Cardiac muscle cell (in vitro differentiated cells and primary cell): ENCODE measurements at regions not wholly inside any gene's neighbourhood (a gene's known extent, or its start where the extent isn't known, plus 50 kb on each side); places are given as distances from the start of the nearest gene placed in this dataset.

Experiments used
- DNase-seq, 2 donors: peaks; one replicate each; pipeline versions ENCODE4 v3.0.0 to v3.0.0-alpha.2; 2010 to 2017; ENCODE audit warnings: low read depth in 1 of 2, low spot score in 1 of 2
- H3K27ac ChIP-seq: fragments of 200-600 bp; sonication (generic); 2 replicates; pipeline ENCODE4 v1.5.1; 2016
- H3K27me3 ChIP-seq: fragments of 200-600 bp; sonication (generic); 2 replicates; pipeline ENCODE4 v1.6.0; 2016; ENCODE audit warnings: control low read depth
- H3K36me3 ChIP-seq: fragments of 200-600 bp; sonication (generic); 2 replicates; pipeline ENCODE4 v1.5.1; 2016; ENCODE audit warnings: control low read depth
- H3K4me1 ChIP-seq: fragments of 200-600 bp; sonication (generic); 2 replicates; pipeline ENCODE4 v1.8.1; 2017; ENCODE audit warnings: low read depth, mild to moderate bottlenecking, mixed run types
- H3K4me3 ChIP-seq: fragments of 200-600 bp; sonication (generic); 2 replicates; pipeline ENCODE4 v1.5.1; 2016; ENCODE audit warnings: mild to moderate bottlenecking
- H3K9me3 ChIP-seq: fragments of 200-600 bp; sonication (generic); 2 replicates; pipeline ENCODE4 v1.5.1; 2017; ENCODE audit warnings: low read depth, mild to moderate bottlenecking, control low read depth
- TF ChIP-seq, protein P1 (sequence below): IDR thresholded peaks from 2 replicates; pipeline ENCODE4 v1.5.1; 2012; ENCODE audit warnings: low read depth, mild to moderate bottlenecking, low read length

DNA sequence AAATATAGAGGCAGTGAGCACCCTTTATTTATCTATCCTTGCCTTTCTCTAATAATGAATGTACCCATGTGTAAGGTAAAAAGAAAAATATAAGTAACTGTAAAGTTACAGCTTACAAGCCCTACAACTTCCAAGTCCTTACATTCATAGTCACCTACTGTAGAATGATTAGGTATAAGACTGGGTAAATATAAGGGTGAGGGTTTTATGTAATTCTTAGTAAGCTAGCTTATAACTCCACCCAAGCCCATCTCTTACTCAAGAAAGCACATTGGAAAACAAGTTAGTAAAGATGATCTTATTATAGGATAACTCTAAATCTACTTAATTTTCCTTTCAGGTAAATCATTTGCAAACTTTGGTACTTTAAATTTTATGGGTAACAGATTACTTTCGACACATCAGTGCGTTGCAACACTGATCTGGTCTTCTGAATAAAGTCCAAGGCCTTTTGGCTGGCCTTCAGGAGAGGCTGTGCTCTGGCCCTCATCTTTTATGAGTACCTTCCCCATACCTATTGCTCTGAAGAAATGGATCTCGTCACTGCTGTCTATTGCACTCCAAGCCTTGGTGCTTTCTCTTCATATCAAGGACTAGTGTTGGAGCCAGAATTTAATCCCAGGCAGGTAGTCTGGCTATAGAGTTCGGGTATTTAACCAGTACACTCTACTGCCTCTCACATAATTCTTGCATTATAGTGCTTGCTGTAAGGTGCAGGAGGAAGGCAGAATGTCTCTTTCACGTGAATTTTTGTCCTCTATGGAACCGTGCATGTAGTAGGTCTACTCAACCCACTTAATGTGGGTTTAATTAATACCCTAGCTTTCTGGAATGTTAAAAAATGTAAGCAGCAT is 443.6 kb upstream of the AR start:
- Histone ChIP-seq H3K9me3 (no peaks in the 10 kb centered on the region), H3K4me1 (no peaks in the 10 kb centered on the region), H3K27ac (no peak overlapping the region), H3K4me3 (no peak overlapping the region), H3K27me3 (no peaks in the 10 kb centered on the region), H3K36me3 (no peaks in the 10 kb centered on the region)
- DNase-seq: no peak
- TF ChIP-seq, protein P1, sequence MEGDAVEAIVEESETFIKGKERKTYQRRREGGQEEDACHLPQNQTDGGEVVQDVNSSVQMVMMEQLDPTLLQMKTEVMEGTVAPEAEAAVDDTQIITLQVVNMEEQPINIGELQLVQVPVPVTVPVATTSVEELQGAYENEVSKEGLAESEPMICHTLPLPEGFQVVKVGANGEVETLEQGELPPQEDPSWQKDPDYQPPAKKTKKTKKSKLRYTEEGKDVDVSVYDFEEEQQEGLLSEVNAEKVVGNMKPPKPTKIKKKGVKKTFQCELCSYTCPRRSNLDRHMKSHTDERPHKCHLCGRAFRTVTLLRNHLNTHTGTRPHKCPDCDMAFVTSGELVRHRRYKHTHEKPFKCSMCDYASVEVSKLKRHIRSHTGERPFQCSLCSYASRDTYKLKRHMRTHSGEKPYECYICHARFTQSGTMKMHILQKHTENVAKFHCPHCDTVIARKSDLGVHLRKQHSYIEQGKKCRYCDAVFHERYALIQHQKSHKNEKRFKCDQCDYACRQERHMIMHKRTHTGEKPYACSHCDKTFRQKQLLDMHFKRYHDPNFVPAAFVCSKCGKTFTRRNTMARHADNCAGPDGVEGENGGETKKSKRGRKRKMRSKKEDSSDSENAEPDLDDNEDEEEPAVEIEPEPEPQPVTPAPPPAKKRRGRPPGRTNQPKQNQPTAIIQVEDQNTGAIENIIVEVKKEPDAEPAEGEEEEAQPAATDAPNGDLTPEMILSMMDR: no peak

DNA sequence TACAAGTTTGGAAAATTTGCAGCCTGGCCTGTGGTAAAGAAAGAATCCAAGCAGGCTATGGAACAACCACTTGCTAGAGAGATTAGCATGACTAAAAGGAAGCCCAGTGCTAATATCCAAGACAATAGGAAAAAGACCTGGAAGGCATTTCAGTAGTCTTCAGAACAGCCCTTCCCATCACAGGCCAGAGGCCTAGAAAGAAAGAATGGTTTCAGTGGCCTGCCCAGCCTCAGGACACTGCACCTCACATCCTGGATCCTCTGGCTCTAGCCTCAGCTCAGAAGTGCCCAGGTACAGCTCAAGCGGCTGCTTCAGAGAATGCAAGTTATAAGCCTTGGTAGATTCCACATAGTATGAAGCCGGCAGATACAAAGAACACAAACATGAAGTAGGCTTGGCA is 449.8 kb upstream of the AR start:
- H3K4me1 ChIP-seq: no peaks in the 10 kb centered on the region
- TF ChIP-seq, protein P1: no peak
- no peak for DNase-seq

DNA sequence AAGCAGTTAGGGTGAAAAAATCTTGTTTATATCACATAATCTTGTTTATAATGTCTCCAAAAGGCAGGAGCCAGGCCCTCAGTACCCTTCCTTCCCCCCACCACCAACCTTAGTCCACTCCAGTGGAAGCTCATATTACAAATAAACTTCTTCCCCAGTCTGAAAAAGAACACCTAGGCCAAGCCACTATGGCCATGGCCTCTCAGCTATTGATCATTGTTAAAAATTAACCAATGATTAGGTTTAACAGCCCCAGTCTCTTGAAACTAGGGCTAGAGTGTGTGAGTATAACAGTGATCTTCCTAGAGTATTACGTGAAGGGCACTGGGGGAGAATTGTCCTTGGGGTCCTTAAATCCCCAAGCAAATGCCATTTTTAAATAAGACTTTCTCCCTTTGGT is 411.9 kb upstream of the EDA2R start:
- no peaks in the 10 kb centered on the region for H3K9me3 ChIP-seq
- H3K4me3 ChIP-seq: no peak overlapping the region
- DNase-seq: no peak
- TF ChIP-seq, protein P1: no peak
- H3K36me3 ChIP-seq: no peaks in the 10 kb centered on the region
- H3K4me1 ChIP-seq: no peaks in the 10 kb centered on the region
- no peak overlapping the region for H3K27ac ChIP-seq
- H3K27me3 ChIP-seq: no peaks in the 10 kb centered on the region

More for the DNA sequence above, 449.8 kb upstream of the AR start:
- Histone ChIP-seq H3K36me3 (no peaks in the 10 kb centered on the region), H3K27ac (no peak overlapping the region), H3K27me3 (no peaks in the 10 kb centered on the region), H3K4me3 (no peak overlapping the region), H3K9me3 (no peaks in the 10 kb centered on the region)

DNA sequence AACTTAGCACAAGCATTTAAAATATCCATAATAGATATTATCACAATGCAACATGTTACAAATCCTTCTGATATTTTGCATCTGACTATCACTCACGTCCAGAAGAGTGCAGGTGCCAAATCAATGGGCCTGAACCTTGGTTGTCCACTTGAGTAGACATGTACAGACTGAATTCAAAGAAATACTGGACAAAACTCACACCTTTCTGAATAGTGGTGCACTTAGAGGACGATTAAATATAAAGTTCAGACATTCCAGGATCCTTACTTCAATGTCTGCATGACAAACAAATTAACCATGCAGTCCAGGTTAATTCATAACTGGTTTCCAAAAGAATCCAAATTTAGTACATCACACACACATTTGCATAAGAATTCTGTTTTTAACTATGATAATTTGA is 406.0 kb upstream of the EDA2R start:
- H3K27me3 ChIP-seq: no peaks in the 10 kb centered on the region
- H3K9me3 ChIP-seq: peaks cover 2% of the 10 kb centered on the region
- H3K36me3 ChIP-seq: no peaks in the 10 kb centered on the region
- H3K4me3 ChIP-seq: no peak overlapping the region
- no peaks in the 10 kb centered on the region for H3K4me1 ChIP-seq
- no peak overlapping the region for H3K27ac ChIP-seq
- TF ChIP-seq, protein P1: no peak
- no peak for DNase-seq

DNA sequence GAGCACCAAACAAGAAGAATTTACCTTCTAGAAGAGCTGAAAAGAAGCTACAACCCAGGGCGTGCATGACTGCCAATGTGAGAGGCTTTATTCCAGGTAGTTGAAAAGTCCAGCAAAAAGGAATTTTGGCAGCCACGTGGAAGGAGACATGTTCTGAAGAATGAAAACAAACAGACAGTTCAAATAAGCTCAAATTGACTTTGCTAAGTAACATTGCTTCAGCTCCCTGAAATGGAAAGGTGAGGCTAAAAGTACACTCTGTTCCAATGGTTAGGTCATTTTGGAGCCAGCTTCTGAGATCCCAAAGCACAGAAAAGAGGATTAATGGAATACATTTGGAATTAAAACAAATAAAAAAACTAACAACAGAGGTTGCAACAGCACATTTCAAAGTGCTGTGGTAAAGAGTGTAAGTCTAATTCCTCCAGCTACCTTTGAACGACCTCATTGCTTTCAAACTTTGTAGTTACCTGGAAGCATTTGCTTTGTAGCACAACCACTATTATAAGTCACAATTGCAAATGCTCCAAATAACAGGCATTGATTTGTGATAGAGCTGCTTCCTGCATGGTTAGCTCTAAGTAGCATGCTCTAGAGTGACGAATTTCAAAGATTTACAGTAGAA is 405.3 kb upstream of the EDA2R start:
- H3K27me3 ChIP-seq: no peaks in the 10 kb centered on the region
- DNase-seq: no peak
- H3K36me3 ChIP-seq: no peaks in the 10 kb centered on the region
- TF ChIP-seq, protein P1: no peak
- H3K27ac ChIP-seq: no peak overlapping the region
- H3K9me3 ChIP-seq: peaks cover 2% of the 10 kb centered on the region
- no peaks in the 10 kb centered on the region for H3K4me1 ChIP-seq
- H3K4me3 ChIP-seq: no peak overlapping the region
